H9 (cell line): ENCODE measurements at regions not wholly inside any gene's neighbourhood (a gene's known extent, or its start where the extent isn't known, plus 50 kb on each side); places are given as distances from the start of the nearest gene placed in this dataset.

Source experiments
- DNase-seq: peaks from one replicate; pipeline ENCODE4 v3.0.0-alpha.2; 2017
- H2AFZ ChIP-seq: one replicate; pipeline ENCODE4 v1.6.1; 2013; ENCODE audit warnings: mild to moderate bottlenecking, low read length, control low read depth, moderate library complexity
- H2AK5ac ChIP-seq: 2 replicates; pipeline ENCODE4 v1.6.1; 2013; ENCODE audit warnings: low read length, control low read depth, mixed read lengths; ENCODE audit not compliant: insufficient read length
- H2BK120ac ChIP-seq: one replicate; pipeline ENCODE4 v1.6.1; 2013; ENCODE audit warnings: low read depth, mild to moderate bottlenecking, low read length, control low read depth, inconsistent platforms; ENCODE audit not compliant: poor library complexity, severe bottlenecking
- H2BK12ac ChIP-seq: 2 replicates; pipeline ENCODE4 v1.6.1; 2013; ENCODE audit warnings: low read length, control low read depth, mixed read lengths, low read depth; ENCODE audit not compliant: insufficient read length
- H2BK15ac ChIP-seq: 2 replicates; pipeline ENCODE4 v1.6.1; 2013; ENCODE audit warnings: low read depth, low read length, control low read depth
- H2BK20ac ChIP-seq: one replicate; pipeline ENCODE4 v1.6.1; 2013; ENCODE audit warnings: low read depth, mild to moderate bottlenecking, low read length, control low read depth, inconsistent platforms; ENCODE audit not compliant: poor library complexity, severe bottlenecking
- H2BK5ac ChIP-seq: 2 replicates; pipeline ENCODE4 v1.6.1; 2013; ENCODE audit warnings: low read length, control low read depth, mixed read lengths; ENCODE audit not compliant: insufficient read length
- H3K14ac ChIP-seq: 2 replicates; pipeline ENCODE4 v1.6.1; 2013; ENCODE audit warnings: low read length, control low read depth; ENCODE audit not compliant: insufficient read depth
- H3K18ac ChIP-seq: 2 replicates; pipeline ENCODE4 v1.6.1; 2013; ENCODE audit warnings: low read depth, mild to moderate bottlenecking, mixed read lengths, low read length, control low read depth; ENCODE audit not compliant: insufficient read length
- H3K23ac ChIP-seq: 2 replicates; pipeline ENCODE4 v1.6.1; 2013; ENCODE audit warnings: low read length, control low read depth, mixed read lengths, low read depth; ENCODE audit not compliant: insufficient read length
- H3K23me2 ChIP-seq: 2 replicates; pipeline ENCODE4 v1.6.1; 2013; ENCODE audit warnings: low read depth, mild to moderate bottlenecking, mixed read lengths, low read length, control low read depth; ENCODE audit not compliant: insufficient read length, poor library complexity, severe bottlenecking
- H3K27ac ChIP-seq: 2 replicates; pipeline ENCODE4 v1.5.1; 2013; ENCODE audit warnings: low read length, control low read depth, mixed read lengths, low read depth; ENCODE audit not compliant: insufficient read length
- H3K27me3 ChIP-seq: 2 replicates; pipeline ENCODE4 v1.6.1; 2013; ENCODE audit warnings: low read length, control low read depth, inconsistent platforms; ENCODE audit not compliant: insufficient read depth
- H3K4ac ChIP-seq: 2 replicates; pipeline ENCODE4 v1.6.1; 2013; ENCODE audit warnings: low read depth, mild to moderate bottlenecking, control low read depth, inconsistent platforms, low read length, moderate library complexity
- H3K4me1 ChIP-seq: 2 replicates; pipeline ENCODE4 v1.6.1; 2013; ENCODE audit warnings: low read length, control low read depth, inconsistent platforms; ENCODE audit not compliant: insufficient read depth
- H3K4me2 ChIP-seq: 2 replicates; pipeline ENCODE4 v1.6.1; 2013; ENCODE audit warnings: low read length, control low read depth, mixed read lengths; ENCODE audit not compliant: insufficient read length, insufficient read depth
- H3K56ac ChIP-seq: 2 replicates; pipeline ENCODE4 v1.6.1; 2013; ENCODE audit warnings: low read depth, mild to moderate bottlenecking, mixed read lengths, low read length, control low read depth; ENCODE audit not compliant: insufficient read length
- H3K79me1 ChIP-seq: 2 replicates; pipeline ENCODE4 v1.6.1; 2013; ENCODE audit warnings: low read depth, mild to moderate bottlenecking, moderate library complexity, low read length, control low read depth, inconsistent platforms; ENCODE audit not compliant: insufficient read depth, poor library complexity, severe bottlenecking
- H3K79me2 ChIP-seq: 2 replicates; pipeline ENCODE4 v1.6.1; 2013; ENCODE audit warnings: low read length, control low read depth, inconsistent platforms; ENCODE audit not compliant: insufficient read depth
- H3K9ac ChIP-seq: 2 replicates; pipeline ENCODE4 v1.6.1; 2013; ENCODE audit warnings: low read length, control low read depth, mixed read lengths; ENCODE audit not compliant: insufficient read length; ENCODE audit errors: extremely low read depth
- H3K9me3 ChIP-seq: one replicate; pipeline ENCODE4 v1.6.1; 2013; ENCODE audit warnings: low read depth, low read length, inconsistent platforms; ENCODE audit not compliant: control insufficient read depth
- H3T11ph ChIP-seq: one replicate; pipeline ENCODE4 v1.6.1; 2013; ENCODE audit warnings: mild to moderate bottlenecking, low read length, control low read depth, inconsistent platforms
- H4K20me1 ChIP-seq: one replicate; pipeline ENCODE4 v1.6.1; 2013; ENCODE audit not compliant: control insufficient read depth, insufficient read length, insufficient read depth
- H4K5ac ChIP-seq: 2 replicates; pipeline ENCODE4 v1.6.1; 2013; ENCODE audit warnings: low read depth, mild to moderate bottlenecking, mixed read lengths, low read length, control low read depth; ENCODE audit not compliant: insufficient read length
- H4K8ac ChIP-seq: replicated peaks from 2 replicates; pipeline ENCODE4 v1.6.1; 2013; ENCODE audit warnings: low read length, control low read depth, mixed read lengths, low read depth; ENCODE audit not compliant: insufficient read length
- H4K91ac ChIP-seq: 2 replicates; pipeline ENCODE4 v1.6.1; 2013; ENCODE audit warnings: low read depth, mild to moderate bottlenecking, moderate library complexity, mixed read lengths, low read length, control low read depth; ENCODE audit not compliant: insufficient read length
- H3K27ac Mint-ChIP-seq, 3 experiments: 2 replicates in 2 of 3; 3 replicates in 1 of 3; pipeline ENCODE4 v1.8.0; 2020 to 2021; ENCODE audit warnings: mixed read lengths in 3 of 3, mild to moderate bottlenecking in 1 of 3, moderate library complexity in 1 of 3
- H3K27me3 Mint-ChIP-seq: 2 replicates; pipeline ENCODE4 v1.8.0; 2021; ENCODE audit warnings: low read depth, mild to moderate bottlenecking, moderate library complexity, mixed read lengths
- H3K36me3 Mint-ChIP-seq, 3 experiments: 2 replicates in 2 of 3; 3 replicates in 1 of 3; pipeline ENCODE4 v1.8.0; 2020 to 2021; ENCODE audit warnings: low read depth in 3 of 3, mixed read lengths in 3 of 3; ENCODE audit not compliant: insufficient read depth in 1 of 3
- H3K4me1 Mint-ChIP-seq, 2 experiments: 2 replicates each; pipeline ENCODE4 v1.8.0; 2020; ENCODE audit warnings: mixed read lengths in 2 of 2
- H3K4me3 Mint-ChIP-seq, 2 experiments: 2 replicates in 1 of 2; 3 replicates in 1 of 2; pipeline ENCODE4 v1.8.0; 2020 to 2021; ENCODE audit warnings: mild to moderate bottlenecking in 2 of 2, mixed read lengths in 2 of 2, moderate library complexity in 1 of 2
- H3K9me3 Mint-ChIP-seq, 2 experiments: 2 replicates in 1 of 2; 3 replicates in 1 of 2; pipeline ENCODE4 v1.8.0; 2020; ENCODE audit warnings: mild to moderate bottlenecking in 2 of 2, mixed read lengths in 2 of 2, moderate library complexity in 1 of 2
- WGBS: extraction: QIAGEN DNeasy Blood & Tissue Kit; methylation state at CpG from one replicate; pipeline ENCODE4 v1.1.7; 2013; ENCODE audit warnings: missing lambda C conversion rate, low lambda C conversion rate, mixed read lengths; ENCODE audit not compliant: insufficient read length; ENCODE audit errors: extremely low coverage; 5-methylcytosine and 5-hydroxymethylcytosine counted together
- TF ChIP-seq, protein P1 (sequence below): fragments of 200-600 bp; sonication (generic); conservative IDR thresholded peaks from 3 replicates; pipeline ENCODE4 v1.8.0; 2021; ENCODE audit warnings: antibody characterized with exemption, mild to moderate bottlenecking

DNA sequence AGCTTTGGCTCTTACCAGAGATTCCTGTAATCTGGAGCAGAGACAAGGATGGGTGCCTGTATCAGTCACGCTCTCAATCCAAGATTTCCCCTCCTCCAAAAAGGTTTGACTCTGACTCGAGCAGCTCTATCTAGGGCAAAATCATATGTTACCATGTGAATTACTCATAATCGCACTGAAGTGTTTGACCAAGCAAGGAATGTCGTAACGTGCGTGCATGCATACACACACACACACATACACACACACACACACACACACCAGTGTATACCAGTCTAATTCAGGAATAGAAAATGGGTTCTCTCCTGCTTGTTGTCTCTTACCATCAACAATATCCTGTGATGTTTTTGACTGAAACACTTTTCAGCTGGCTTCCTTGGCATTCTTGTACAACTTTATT is 835.1 kb downstream of the KCNJ2 start:
- peaks cover 2% of the 10 kb centered on the region; the same call in 1 of the 2 replicates for H3K27me3 Mint-ChIP-seq
- H3K79me1 ChIP-seq: no peaks in the 10 kb centered on the region
- H3K9ac ChIP-seq: no peak overlapping the region
- no peak overlapping the region for H3K56ac ChIP-seq
- no peak overlapping the region for H3K23ac ChIP-seq
- TF ChIP-seq, protein P1, sequence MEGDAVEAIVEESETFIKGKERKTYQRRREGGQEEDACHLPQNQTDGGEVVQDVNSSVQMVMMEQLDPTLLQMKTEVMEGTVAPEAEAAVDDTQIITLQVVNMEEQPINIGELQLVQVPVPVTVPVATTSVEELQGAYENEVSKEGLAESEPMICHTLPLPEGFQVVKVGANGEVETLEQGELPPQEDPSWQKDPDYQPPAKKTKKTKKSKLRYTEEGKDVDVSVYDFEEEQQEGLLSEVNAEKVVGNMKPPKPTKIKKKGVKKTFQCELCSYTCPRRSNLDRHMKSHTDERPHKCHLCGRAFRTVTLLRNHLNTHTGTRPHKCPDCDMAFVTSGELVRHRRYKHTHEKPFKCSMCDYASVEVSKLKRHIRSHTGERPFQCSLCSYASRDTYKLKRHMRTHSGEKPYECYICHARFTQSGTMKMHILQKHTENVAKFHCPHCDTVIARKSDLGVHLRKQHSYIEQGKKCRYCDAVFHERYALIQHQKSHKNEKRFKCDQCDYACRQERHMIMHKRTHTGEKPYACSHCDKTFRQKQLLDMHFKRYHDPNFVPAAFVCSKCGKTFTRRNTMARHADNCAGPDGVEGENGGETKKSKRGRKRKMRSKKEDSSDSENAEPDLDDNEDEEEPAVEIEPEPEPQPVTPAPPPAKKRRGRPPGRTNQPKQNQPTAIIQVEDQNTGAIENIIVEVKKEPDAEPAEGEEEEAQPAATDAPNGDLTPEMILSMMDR: no peak
- H3K79me2 ChIP-seq: no peaks in the 10 kb centered on the region
- H3K14ac ChIP-seq: no peak overlapping the region
- no peak overlapping the region for H2BK15ac ChIP-seq
- H3K9me3 Mint-ChIP-seq: no peaks in the 10 kb centered on the region
- no peak overlapping the region; a peak in 1 of 7 replicates for H3K27ac Mint-ChIP-seq
- H2AFZ ChIP-seq: no peak overlapping the region
- H3T11ph ChIP-seq: no peak overlapping the region
- WGBS: no CpG with 5 or more reads among the region's 6 CpGs
- no peak overlapping the region for H2BK5ac ChIP-seq
- no peak overlapping the region for H4K8ac ChIP-seq
- no peak overlapping the region for H3K27ac ChIP-seq
- H2BK20ac ChIP-seq: no peak overlapping the region
- H3K9me3 ChIP-seq: no peaks in the 10 kb centered on the region
- no peaks in the 10 kb centered on the region for H4K20me1 ChIP-seq
- no peak overlapping the region for H3K18ac ChIP-seq
- no peak overlapping the region for H3K4me2 ChIP-seq
- no peak overlapping the region for H3K4ac ChIP-seq
- no peak overlapping the region for H3K4me3 Mint-ChIP-seq
- no peak overlapping the region for H4K5ac ChIP-seq
- H2AK5ac ChIP-seq: no peak overlapping the region
- no peaks in the 10 kb centered on the region for H3K23me2 ChIP-seq
- no peak overlapping the region for H4K91ac ChIP-seq
- H3K36me3 Mint-ChIP-seq: peaks cover 0 to 2% (median 0%) of the 10 kb centered on the region in 3 experiments; a peak in 1 of 7 replicates
- H3K27me3 ChIP-seq: no peaks in the 10 kb centered on the region
- H2BK12ac ChIP-seq: no peak overlapping the region
- H3K4me1 Mint-ChIP-seq: peaks cover 11 to 14% of the 10 kb centered on the region in 2 experiments
- H2BK120ac ChIP-seq: no peak overlapping the region
- no peak for DNase-seq
- H3K4me1 ChIP-seq: peaks cover 3% of the 10 kb centered on the region; the same call in 1 of the 2 replicates
